Activated CD4-positive, alpha-beta T cell treated with anti-CD3 and anti-CD28 coated beads, Interleukin-2, amount 50 U/mL, for 1 hour (primary cell): ENCODE measurements at regions not wholly inside any gene's neighbourhood (a gene's known extent, or its start where the extent isn't known, plus 50 kb on each side); places are given as distances from the start of the nearest gene placed in this dataset.
"Not testable (repeated sequence)": the region's sequence is repeated elsewhere in the genome, so short reads cannot be mapped to it uniquely, and the experiment has no call there.

Experiments
- DNase-seq: peaks from one replicate; pipeline ENCODE4 v3.0.0-alpha.2; 2020

GRCh38 chr3:35448681-35449080, 190.6 kb upstream of the ARPP21 start:
- no peak for DNase-seq

GRCh38 chr3:35454819-35455218, 184.5 kb upstream of the ARPP21 start:
- not testable (repeated sequence) for DNase-seq

- no peak for DNase-seq
These were observed 165.4 kb upstream of the ARPP21 start for GRCh38 chr3:35473956-35474355.

GRCh38 chr3:35482566-35482965, 156.8 kb upstream of the ARPP21 start:
- DNase-seq, result not testable (repeated sequence)

- DNase-seq, result no peak
These were observed 156.2 kb upstream of the ARPP21 start for GRCh38 chr3:35483131-35483530.

- DNase-seq, result no peak
These were observed 154.3 kb upstream of the ARPP21 start for GRCh38 chr3:35484929-35485530.

- no peak for DNase-seq
These were observed 153.0 kb upstream of the ARPP21 start for GRCh38 chr3:35486295-35486694.

GRCh38 chr3:35487376-35487775, 151.9 kb upstream of the ARPP21 start:
- DNase-seq, result no peak

- no peak for DNase-seq
These were observed 150.8 kb upstream of the ARPP21 start for GRCh38 chr3:35488526-35488925.

- no peak for DNase-seq
These were observed 146.5 kb upstream of the ARPP21 start for GRCh38 chr3:35492841-35493240.

- no peak for DNase-seq
These were observed 140.7 kb upstream of the ARPP21 start for GRCh38 chr3:35498506-35499210.

GRCh38 chr3:35500641-35501350, 138.5 kb upstream of the ARPP21 start:
- no peak for DNase-seq

- DNase-seq, result no peak
These were observed 136.6 kb upstream of the ARPP21 start for GRCh38 chr3:35502699-35503098.

- DNase-seq, result no peak
These were observed 134.1 kb upstream of the ARPP21 start for GRCh38 chr3:35505181-35505580.

GRCh38 chr3:35505772-35506171, 133.6 kb upstream of the ARPP21 start:
- DNase-seq, result no peak

GRCh38 chr3:35519936-35520335, 119.4 kb upstream of the ARPP21 start:
- no peak for DNase-seq

- no peak for DNase-seq
These were observed 118.1 kb upstream of the ARPP21 start for GRCh38 chr3:35521196-35521595.

GRCh38 chr3:35522450-35522849, 116.9 kb upstream of the ARPP21 start:
- DNase-seq, result no peak

- no peak for DNase-seq
These were observed 116.3 kb upstream of the ARPP21 start for GRCh38 chr3:35523074-35523473.

- DNase-seq, result no peak
These were observed 115.5 kb upstream of the ARPP21 start for GRCh38 chr3:35523838-35524237.

GRCh38 chr3:35524856-35525255, 114.5 kb upstream of the ARPP21 start:
- DNase-seq, result no peak

GRCh38 chr3:35528728-35529127, 110.6 kb upstream of the ARPP21 start:
- DNase-seq, result no peak

GRCh38 chr3:35529337-35529736, 110.0 kb upstream of the ARPP21 start:
- no peak for DNase-seq

GRCh38 chr3:35537265-35537664, 102.1 kb upstream of the ARPP21 start:
- no peak for DNase-seq
